Adrenal gland (tissue), 9 donors: ENCODE measurements at regions not wholly inside any gene's neighbourhood (a gene's known extent, or its start where the extent isn't known, plus 50 kb on each side); places are given as distances from the start of the nearest gene placed in this dataset.

Experiments
- DNase-seq, 7 donors: peaks; one replicate each; pipeline ENCODE4 v3.0.0-alpha.2; 2019 to 2020
- H3K27ac ChIP-seq, 5 donors: fragments of 200-600 bp; sonication (generic) in 4 of 5; 1 replicate in 3 of 5; 2 replicates in 2 of 5; pipeline versions ENCODE4 v1.5.1 to v1.8.0; 2016 to 2020; ENCODE audit warnings: mild to moderate bottlenecking in 1 of 5
- H3K27me3 ChIP-seq: fragments of 200-600 bp; 2 replicates; pipeline ENCODE4 v1.8.0; 2021
- H3K36me3 ChIP-seq, 2 donors: fragments of 200-600 bp; replicated peaks in 1 of 2; 1 replicate in 1 of 2; 2 replicates in 1 of 2; pipeline versions ENCODE4 v1.5.1 to v1.8.0; 2018 to 2022
- H3K4me1 ChIP-seq, 2 donors: fragments of 200-600 bp; replicated peaks in 1 of 2; 1 replicate in 1 of 2; 2 replicates in 1 of 2; pipeline versions ENCODE4 v1.5.1 to v1.8.0; 2018 to 2021
- H3K4me3 ChIP-seq, 4 donors: fragments of 200-600 bp; sonication (generic) in 3 of 4; one replicate each; pipeline ENCODE4 v1.5.1; 2016 to 2018
- H3K9me3 ChIP-seq, 3 donors: fragments of 200-600 bp; sonication (generic) in 1 of 3; replicated peaks in 1 of 3; 1 replicate in 2 of 3; 2 replicates in 1 of 3; pipeline versions ENCODE4 v1.5.1 to v1.8.0; 2016 to 2021
- CTCF ChIP-seq, 6 experiments: fragments of 450-650 bp in 4 of 6; fragments of 200-600 bp in 2 of 6; sonication (generic) in 1 of 6; IDR thresholded peaks; 1 replicate in 5 of 6; 2 replicates in 1 of 6; pipeline versions ENCODE4 v1.5.1 to v1.8.0; 2016 to 2021; ENCODE audit warnings: antibody characterized with exemption in 6 of 6, mild to moderate bottlenecking in 2 of 6, moderate library complexity in 1 of 6
- POLR2A ChIP-seq, 2 donors: fragments of 450-650 bp; IDR thresholded peaks; one replicate each; pipeline ENCODE4 v1.6.1; 2017; ENCODE audit warnings: antibody characterized with exemption in 2 of 2, mild to moderate bottlenecking in 2 of 2, moderate library complexity in 1 of 2
- WGBS, 4 donors: extraction: QIAGEN DNeasy Blood & Tissue Kit in 2 of 4; methylation state at CpG; one replicate each; pipeline versions ENCODE4 v1.1.5 to v1.1.7; 2013 to 2017; 5-methylcytosine and 5-hydroxymethylcytosine counted together
- intact Hi-C, 2 donors: fragments of 100-400 bp; cut with DNase I; formaldehyde crosslinking; loops; one replicate each; pipeline versions ENCODE4 v1.14.1 to v1.15.0; 2022 to 2023
- donor health status: healthy with polysubstance abuse.
- donor health status: Bipolar disorder and iron deficiency.
- donor health status: DM: yes; HTN: yes; CAD: no.
- donor health status: DM: no; HTN: no; CAD: no.
- donor health status: DM: no; HTN: no; CAD: no.

GRCh38 chr17:77034677-77035424 is 105.9 kb upstream of the SEC14L1 start:
- Histone ChIP-seq H3K36me3 (no peaks in the 10 kb centered on the region), H3K27ac (no peak overlapping the region), H3K27me3 (peaks cover 18% of the 10 kb centered on the region), H3K9me3 (no peaks in the 10 kb centered on the region), H3K4me3 (no peak overlapping the region), H3K4me1 (no peaks in the 10 kb centered on the region)
- DNase-seq, result no peak
- 32 to 67% (median 59%) methylated on average over 7 to 16 of the region's 16 CpGs for WGBS, 4 donors
- intact Hi-C loops, result no loop called here
- TF ChIP-seq CTCF (IDR thresholded peaks at IDR 0.05) (no peak), POLR2A (IDR thresholded peaks at IDR 0.05) (no peak)

- DNase-seq, result no peak
- H3K27ac ChIP-seq, result no peak overlapping the region
- H3K9me3 ChIP-seq, result no peaks in the 10 kb centered on the region
- intact Hi-C loops, result no loop called here
- TF ChIP-seq CTCF (IDR thresholded peaks at IDR 0.05), result no peak
- TF ChIP-seq POLR2A (IDR thresholded peaks at IDR 0.05), result no peak
- no peaks in the 10 kb centered on the region for H3K36me3 ChIP-seq
- 91 to 100% (median 94%) methylated on average over 4 to 6 of the region's 6 CpGs for WGBS, 4 donors
- peaks cover 18% of the 10 kb centered on the region for H3K27me3 ChIP-seq
- H3K4me1 ChIP-seq, result no peaks in the 10 kb centered on the region
- no peak overlapping the region for H3K4me3 ChIP-seq
Measured at GRCh38 chr17:77035526-77035925, 105.2 kb upstream of the SEC14L1 start.

- TF ChIP-seq POLR2A (IDR thresholded peaks at IDR 0.05) (no peak), CTCF (IDR thresholded peaks at IDR 0.05) (no peak)
- no peaks in the 10 kb centered on the region for H3K4me1 ChIP-seq
- WGBS, 4 donors, result 75 to 81% (median 79%) methylated on average over 5 to 16 of the region's 16 CpGs
- no peak for DNase-seq
- H3K36me3 ChIP-seq, result no peaks in the 10 kb centered on the region
- peaks cover 18% of the 10 kb centered on the region for H3K27me3 ChIP-seq
- intact Hi-C loops, result no loop called here
- H3K27ac ChIP-seq, result no peak overlapping the region
- no peak overlapping the region for H3K4me3 ChIP-seq
- no peaks in the 10 kb centered on the region for H3K9me3 ChIP-seq
Measured at GRCh38 chr17:77036136-77036840, 104.5 kb upstream of the SEC14L1 start.

- intact Hi-C loops, result no loop called here
- Histone ChIP-seq H3K27ac (no peak overlapping the region), H3K27me3 (peaks cover 18% of the 10 kb centered on the region), H3K9me3 (no peaks in the 10 kb centered on the region), H3K36me3 (no peaks in the 10 kb centered on the region), H3K4me1 (no peaks in the 10 kb centered on the region), H3K4me3 (no peak overlapping the region)
- TF ChIP-seq POLR2A (IDR thresholded peaks at IDR 0.05) (no peak), CTCF (IDR thresholded peaks at IDR 0.05) (no peak)
- peak in 1 of 7 donors; percentile 57 for DNase-seq
- 40 to 47% (median 43%) methylated on average over 16 to 23 of the region's 23 CpGs for WGBS, 4 donors
Measured at GRCh38 chr17:77036841-77037381, 103.9 kb upstream of the SEC14L1 start.
